Smooth muscle cell (in vitro differentiated cells): ENCODE measurements at regions not wholly inside any gene's neighbourhood (a gene's known extent, or its start where the extent isn't known, plus 50 kb on each side); places are given as distances from the start of the nearest gene placed in this dataset.
A peak's percentile ranks its signal among the peaks of the same experiment; 100 is the strongest.

ENCODE experiments used
- DNase-seq: peaks from one replicate; lab custom pipeline; 2025; ENCODE audit not compliant: unreplicated experiment; lab: John Stamatoyannopoulos, UW
- H2AFZ ChIP-seq: fragments of 200-600 bp; sonication (generic); 2 replicates; pipeline ENCODE4 v1.6.0; 2016; ENCODE audit warnings: antibody characterized with exemption, low read depth, mild to moderate bottlenecking
- H3F3A ChIP-seq: fragments of 200-600 bp; sonication (generic); 2 replicates; pipeline ENCODE4 v1.6.0; 2017; ENCODE audit warnings: antibody characterized with exemption, low read depth
- H3K27ac ChIP-seq: fragments of 200-600 bp; sonication (generic); 2 replicates; pipeline ENCODE4 v1.5.1; 2016; ENCODE audit warnings: low read depth, mild to moderate bottlenecking
- H3K27me3 ChIP-seq: fragments of 200-600 bp; sonication (generic); 2 replicates; pipeline ENCODE4 v1.6.1; 2016; ENCODE audit warnings: low read depth, mild to moderate bottlenecking
- H3K36me3 ChIP-seq: fragments of 200-600 bp; sonication (generic); 2 replicates; pipeline ENCODE4 v1.5.1; 2016; ENCODE audit warnings: low read depth
- H3K4me1 ChIP-seq: fragments of 200-600 bp; sonication (generic); 2 replicates; pipeline ENCODE4 v1.5.1; 2016; ENCODE audit warnings: low read depth
- H3K4me2 ChIP-seq: fragments of 200-600 bp; sonication (generic); 2 replicates; pipeline ENCODE4 v1.6.0; 2016; ENCODE audit warnings: mild to moderate bottlenecking
- H3K4me3 ChIP-seq: fragments of 200-600 bp; sonication (generic); 2 replicates; pipeline ENCODE4 v1.5.1; 2016; ENCODE audit warnings: mild to moderate bottlenecking
- H3K79me2 ChIP-seq: fragments of 200-600 bp; sonication (generic); 2 replicates; pipeline ENCODE4 v1.6.0; 2016; ENCODE audit warnings: low read depth, mild to moderate bottlenecking
- H3K9ac ChIP-seq: fragments of 200-600 bp; sonication (generic); 2 replicates; pipeline ENCODE4 v1.6.0; 2016; ENCODE audit warnings: low read depth
- H3K9me3 ChIP-seq: fragments of 200-600 bp; sonication (generic); replicated peaks from 2 replicates; pipeline ENCODE4 v1.5.1; 2016; ENCODE audit warnings: low read depth
- H4K20me1 ChIP-seq: fragments of 200-600 bp; sonication (generic); 2 replicates; pipeline ENCODE4 v1.6.0; 2016; ENCODE audit warnings: low read depth
- CTCF ChIP-seq: fragments of 200-600 bp; sonication (generic); IDR thresholded peaks from 2 replicates; pipeline ENCODE4 v1.5.1; 2017; ENCODE audit warnings: borderline replicate concordance, mild to moderate bottlenecking, antibody characterized with exemption; ENCODE audit not compliant: insufficient read depth, poor library complexity, severe bottlenecking
- WGBS: methylation state at CpG from one replicate; pipeline ENCODE4 v1.1.7; 2016; ENCODE audit warnings: low lambda C conversion rate; 5-methylcytosine and 5-hydroxymethylcytosine counted together

GRCh38 chr2:77712601-77713000 lies 190.4 kb upstream of the LRRTM4 start:
- Histone ChIP-seq H3F3A (no peaks in the 10 kb centered on the region), H2AFZ (no peak overlapping the region), H3K9ac (no peak overlapping the region), H3K4me3 (no peak overlapping the region), H4K20me1 (no peaks in the 10 kb centered on the region), H3K4me2 (no peak overlapping the region), H3K9me3 (no peaks in the 10 kb centered on the region), H3K36me3 (no peaks in the 10 kb centered on the region), H3K27me3 (no peaks in the 10 kb centered on the region), H3K79me2 (no peaks in the 10 kb centered on the region), H3K27ac (no peak overlapping the region), H3K4me1 (no peaks in the 10 kb centered on the region)
- TF ChIP-seq CTCF: no peak
- no peak for DNase-seq
- WGBS: 88% methylated on average over 1 of the region's 1 CpG

GRCh38 chr2:77713412-77713811 lies 191.2 kb upstream of the LRRTM4 start:
- Histone ChIP-seq H3F3A (no peaks in the 10 kb centered on the region), H3K27me3 (no peaks in the 10 kb centered on the region), H4K20me1 (no peaks in the 10 kb centered on the region), H2AFZ (no peak overlapping the region), H3K9ac (no peak overlapping the region), H3K9me3 (no peaks in the 10 kb centered on the region), H3K4me1 (no peaks in the 10 kb centered on the region), H3K36me3 (no peaks in the 10 kb centered on the region), H3K4me2 (no peak overlapping the region), H3K27ac (no peak overlapping the region), H3K79me2 (no peaks in the 10 kb centered on the region), H3K4me3 (no peak overlapping the region)
- WGBS: 63% methylated on average over 2 of the region's 2 CpGs
- no peak for DNase-seq
- TF ChIP-seq CTCF: no peak

GRCh38 chr2:77720115-77720514 lies 197.9 kb upstream of the LRRTM4 start:
- Histone ChIP-seq H3K4me3 (no peak overlapping the region), H2AFZ (peak overlapping the region; percentile 53), H3K4me2 (no peak overlapping the region), H3K9ac (no peak overlapping the region), H3K9me3 (no peaks in the 10 kb centered on the region), H3K27ac (no peak overlapping the region), H3K4me1 (no peaks in the 10 kb centered on the region), H3K79me2 (no peaks in the 10 kb centered on the region), H3K27me3 (no peaks in the 10 kb centered on the region), H4K20me1 (no peaks in the 10 kb centered on the region), H3K36me3 (no peaks in the 10 kb centered on the region), H3F3A (no peaks in the 10 kb centered on the region)
- TF ChIP-seq CTCF: no peak
- WGBS: 87% methylated on average over 4 of the region's 4 CpGs
- no peak for DNase-seq

- H3K9ac ChIP-seq: no peak overlapping the region
- no peaks in the 10 kb centered on the region for H3K79me2 ChIP-seq
- H4K20me1 ChIP-seq: no peaks in the 10 kb centered on the region
- no peak overlapping the region for H3K4me3 ChIP-seq
- H3K9me3 ChIP-seq: no peaks in the 10 kb centered on the region
- H3K36me3 ChIP-seq: no peaks in the 10 kb centered on the region
- no peak overlapping the region for H3K4me2 ChIP-seq
- no peak overlapping the region for H2AFZ ChIP-seq
- H3F3A ChIP-seq: no peaks in the 10 kb centered on the region
- H3K27me3 ChIP-seq: no peaks in the 10 kb centered on the region
- H3K27ac ChIP-seq: no peak overlapping the region
- no peak for TF ChIP-seq CTCF
- no peaks in the 10 kb centered on the region for H3K4me1 ChIP-seq
- no peak for DNase-seq
Measured at GRCh38 chr2:77721593-77721992, 199.4 kb upstream of the LRRTM4 start.
